NCI-H146 treated with DMSO at 0.1 percent for 48 hours (cell line): ENCODE measurements at regions not wholly inside any gene's neighbourhood (a gene's known extent, or its start where the extent isn't known, plus 50 kb on each side); places are given as distances from the start of the nearest gene placed in this dataset.
"Not testable (repeated sequence)": the region's sequence is repeated elsewhere in the genome, so short reads cannot be mapped to it uniquely, and the experiment has no call there.

Experiments
- DNase-seq: peaks from one replicate; lab custom pipeline; 2025; ENCODE audit not compliant: unreplicated experiment; lab: John Stamatoyannopoulos, UW

DNA sequence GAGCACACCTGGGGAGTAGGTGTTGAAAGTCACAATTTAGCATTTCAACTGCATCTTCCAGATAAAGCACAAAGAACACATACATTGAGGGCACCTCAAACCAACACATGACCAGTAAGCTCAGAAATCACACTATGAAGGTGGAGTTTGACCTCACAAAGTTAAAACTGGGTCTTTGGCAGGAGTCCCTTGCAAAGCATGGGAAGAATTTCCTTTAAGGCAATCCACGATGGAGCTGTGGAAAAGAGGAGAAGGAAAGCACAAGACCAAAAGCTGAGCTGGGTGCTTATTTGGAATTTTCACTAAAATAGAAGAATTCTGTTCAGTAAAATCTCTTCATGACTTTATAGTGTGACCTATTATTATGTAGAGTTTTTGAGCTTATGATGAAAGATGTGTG lies 212.9 kb upstream of the APCDD1 start:
- no peak for DNase-seq

DNA sequence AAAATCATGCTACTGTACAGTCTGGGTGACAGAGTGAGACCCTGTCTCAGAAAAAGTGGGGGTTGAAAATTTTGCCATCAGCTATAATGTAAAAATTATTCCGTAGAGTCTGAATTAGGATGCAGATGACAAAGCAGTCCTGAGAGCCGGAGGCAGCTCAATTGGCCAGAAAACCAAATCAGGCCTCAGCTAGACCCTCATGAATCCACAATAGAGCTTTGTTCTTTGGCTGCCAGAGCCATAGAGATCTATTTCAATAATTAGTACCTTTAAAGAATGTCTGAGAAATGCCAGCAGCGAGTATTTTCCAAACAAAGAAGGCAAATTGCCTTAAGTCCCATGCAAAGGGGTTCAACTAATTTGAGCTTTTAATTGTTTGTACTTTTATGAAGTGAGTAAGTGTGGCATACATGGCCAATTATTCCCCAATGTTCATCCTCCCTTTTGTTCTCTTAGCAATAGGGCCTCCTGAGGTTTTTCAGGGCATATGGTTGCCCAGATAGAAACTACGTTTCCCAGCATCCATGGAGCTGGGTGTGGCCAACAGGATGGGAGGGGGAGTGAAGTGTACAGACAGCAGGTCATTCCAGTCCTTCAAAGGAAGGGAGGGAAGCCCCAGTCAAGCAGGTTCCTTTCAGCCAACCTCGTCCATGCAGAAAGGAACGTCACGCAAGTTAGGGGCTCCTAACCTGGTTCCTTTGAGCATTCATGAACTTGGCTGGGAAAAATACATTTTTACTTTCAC lies 211.3 kb upstream of the APCDD1 start:
- DNase-seq, result peak; percentile 21

DNA sequence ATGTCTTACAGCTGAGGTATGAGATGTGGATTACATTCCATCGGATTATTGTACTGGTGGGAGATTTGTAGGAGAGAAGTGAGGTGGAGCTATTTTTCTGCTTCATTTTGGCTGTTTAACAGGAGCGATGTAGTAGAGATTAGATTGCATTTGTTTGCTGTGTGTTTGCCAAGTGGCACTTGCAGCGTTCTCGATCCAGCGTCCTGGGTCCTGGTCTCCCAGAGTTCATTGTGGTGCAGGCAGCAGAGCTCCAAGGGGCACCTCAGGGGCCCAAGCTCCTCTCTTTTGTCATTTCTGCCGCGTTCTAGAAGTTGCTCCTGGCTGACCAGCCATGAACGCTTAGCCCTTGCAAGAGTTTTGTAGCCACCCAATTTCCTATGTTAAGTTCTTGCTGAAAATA lies 210.1 kb upstream of the APCDD1 start:
- DNase-seq, result no peak

DNA sequence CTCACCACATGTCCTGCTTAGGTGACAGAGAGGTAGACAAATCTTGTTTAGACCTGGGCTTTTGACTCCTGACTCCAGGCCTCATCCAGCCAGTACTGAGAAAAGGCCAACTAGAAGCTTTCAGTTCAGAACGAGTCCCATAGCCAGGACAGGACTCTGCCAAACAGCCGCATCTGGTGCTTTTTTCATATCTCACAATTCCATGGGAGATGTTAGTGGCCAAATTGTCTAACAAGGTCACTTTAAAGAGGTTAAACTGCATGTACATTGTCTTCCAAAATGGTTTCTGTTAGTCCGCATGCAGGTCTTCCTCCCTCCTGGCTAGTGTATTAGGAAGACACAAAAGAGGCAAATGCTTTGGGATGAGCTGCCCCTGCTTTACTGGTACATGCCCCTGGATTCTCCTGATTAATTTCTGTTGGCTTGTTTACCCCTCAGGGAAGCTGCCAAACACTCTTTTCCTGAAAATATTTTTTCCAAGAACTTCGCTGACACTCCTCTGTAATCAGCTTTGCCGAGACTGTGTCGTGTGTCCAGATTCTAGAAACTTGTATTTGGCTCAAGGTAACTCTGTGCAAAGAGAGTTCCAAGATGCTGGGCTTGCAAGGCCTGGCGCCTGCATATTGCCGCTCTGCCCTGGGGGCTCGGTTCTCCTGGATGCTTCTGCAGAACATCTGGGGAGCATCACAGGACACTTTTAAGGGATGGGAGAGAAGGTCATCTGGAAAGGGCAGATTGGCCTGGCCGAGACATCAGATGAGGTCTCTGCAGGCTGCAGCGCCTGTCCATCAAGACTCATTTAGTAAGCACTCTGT lies 209.2 kb upstream of the APCDD1 start:
- no peak for DNase-seq

DNA sequence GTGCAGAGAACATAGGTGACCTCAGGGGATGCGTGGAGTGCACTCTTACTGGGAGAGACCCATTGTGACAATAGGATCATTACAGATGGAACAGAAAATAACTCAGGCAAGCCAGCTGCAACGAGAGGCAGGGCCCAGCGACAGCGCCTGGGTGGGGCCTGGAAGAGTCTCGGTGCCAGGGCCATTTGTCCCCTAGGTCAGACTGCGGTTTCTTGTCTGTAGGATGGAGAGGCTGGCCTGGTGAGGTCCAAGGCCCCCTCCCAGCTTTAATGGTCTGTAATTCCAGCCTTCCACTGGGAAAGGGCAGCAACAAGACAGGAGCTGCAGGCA lies 208.6 kb upstream of the APCDD1 start:
- DNase-seq, result no peak

DNA sequence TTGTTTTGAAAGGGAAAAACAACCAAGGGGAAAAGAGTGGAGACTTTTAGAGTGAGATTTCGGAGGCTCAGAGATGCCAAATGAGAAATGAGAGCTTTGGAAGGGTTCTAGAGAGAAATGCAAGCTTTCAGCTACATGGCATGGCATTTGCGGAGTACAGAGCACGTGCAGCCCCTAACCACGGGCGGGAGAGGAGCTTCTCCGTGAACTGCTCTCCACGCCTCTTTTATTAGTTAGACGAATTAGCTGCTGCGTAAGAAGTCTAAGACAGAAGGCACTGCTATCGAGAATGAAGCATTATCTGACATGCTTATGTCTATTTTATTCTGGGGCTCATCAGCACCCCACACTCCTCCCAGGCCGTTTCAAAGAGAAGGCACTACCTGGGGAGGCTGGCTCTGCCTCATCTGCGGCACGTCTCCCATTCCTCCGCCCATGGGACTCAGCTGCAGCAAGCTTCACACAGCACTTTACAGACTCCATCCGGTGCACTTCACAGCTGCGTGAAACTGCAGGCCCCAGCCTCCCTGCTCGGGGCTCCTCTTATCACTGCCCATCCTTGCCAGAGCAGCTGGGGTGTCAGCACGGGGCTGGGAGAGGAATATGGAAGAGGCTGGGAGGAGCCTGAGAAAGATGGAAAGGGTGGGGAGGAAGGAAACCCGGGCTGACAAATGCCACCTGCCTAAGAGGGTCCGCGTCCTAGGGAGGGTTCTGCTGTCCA lies 207.3 kb upstream of the APCDD1 start:
- no peak for DNase-seq

DNA sequence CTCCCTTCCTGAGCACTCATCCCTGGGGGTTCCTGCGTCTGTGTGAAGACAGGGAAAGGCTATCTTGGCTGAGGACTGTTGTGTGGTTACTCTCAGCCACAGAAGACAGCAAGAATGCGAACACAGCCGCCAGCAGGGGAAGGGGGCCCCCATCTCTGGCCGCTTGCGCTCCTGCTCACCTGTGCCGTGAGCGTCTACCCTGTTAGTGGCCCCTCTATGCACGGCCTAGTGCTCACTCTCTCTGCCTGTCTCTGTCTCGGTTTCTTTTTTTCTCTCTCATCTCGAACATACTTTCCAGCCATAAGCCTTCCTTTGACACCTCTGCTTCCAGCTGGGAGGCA lies 206.7 kb upstream of the APCDD1 start:
- no peak for DNase-seq

DNA sequence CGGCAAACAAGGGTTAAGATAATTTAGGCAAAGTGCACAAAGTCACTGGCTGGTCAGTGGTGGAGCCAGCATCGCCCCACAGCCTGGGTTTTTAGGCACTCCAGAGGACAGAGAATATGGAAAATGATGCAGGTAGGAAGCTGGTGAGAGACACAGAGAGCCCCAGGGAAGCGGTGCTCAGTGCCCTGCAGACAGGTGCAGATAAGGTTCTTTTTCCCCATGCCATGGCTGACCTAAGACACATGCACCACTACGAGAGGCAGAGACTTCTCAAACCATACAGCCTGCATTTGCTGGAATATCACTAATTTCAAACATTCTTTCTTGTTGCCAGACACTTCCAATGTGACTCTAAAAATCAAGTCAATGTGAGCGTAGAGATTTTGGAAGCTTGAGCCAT lies 205.7 kb upstream of the APCDD1 start:
- DNase-seq, result no peak

DNA sequence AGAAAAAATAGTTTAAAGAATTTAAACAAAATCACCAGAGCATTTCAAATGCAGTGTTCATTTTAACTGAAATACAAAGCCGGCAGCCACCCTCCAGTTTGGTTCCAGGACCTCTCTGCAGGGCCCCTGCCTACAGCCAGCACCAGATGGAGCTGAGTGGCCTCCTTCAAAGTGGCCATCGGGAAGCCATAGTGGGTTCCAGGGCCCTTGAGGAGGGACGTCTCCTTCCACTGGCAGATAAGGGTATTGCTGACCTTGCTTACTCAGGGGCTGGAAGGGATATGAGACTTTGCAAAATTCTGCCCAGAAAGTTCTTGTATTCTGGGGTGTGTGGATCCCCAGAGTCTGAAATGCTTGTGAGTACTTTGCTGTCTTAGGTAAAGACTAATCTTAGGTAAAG lies 205.2 kb upstream of the APCDD1 start:
- no peak for DNase-seq

DNA sequence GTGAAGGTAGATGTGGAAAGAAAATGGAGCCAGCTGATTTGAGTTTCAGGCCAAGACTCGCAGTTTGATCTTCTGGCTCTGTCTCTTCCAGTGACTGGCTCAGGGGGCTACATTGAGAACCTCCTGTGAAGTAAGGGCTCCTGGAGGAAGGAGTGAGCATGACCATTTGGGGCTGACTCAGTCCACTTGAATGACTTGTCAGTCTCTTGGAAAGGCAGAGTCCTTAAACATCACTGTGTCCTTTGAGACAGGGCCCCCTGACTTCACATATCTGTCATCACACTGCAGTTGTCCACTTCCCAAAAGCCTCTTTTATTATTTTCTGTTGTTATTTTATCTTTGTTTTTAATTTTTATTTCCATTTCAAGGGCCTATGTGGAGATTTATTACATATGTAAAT lies 204.6 kb upstream of the APCDD1 start:
- DNase-seq, result no peak

DNA sequence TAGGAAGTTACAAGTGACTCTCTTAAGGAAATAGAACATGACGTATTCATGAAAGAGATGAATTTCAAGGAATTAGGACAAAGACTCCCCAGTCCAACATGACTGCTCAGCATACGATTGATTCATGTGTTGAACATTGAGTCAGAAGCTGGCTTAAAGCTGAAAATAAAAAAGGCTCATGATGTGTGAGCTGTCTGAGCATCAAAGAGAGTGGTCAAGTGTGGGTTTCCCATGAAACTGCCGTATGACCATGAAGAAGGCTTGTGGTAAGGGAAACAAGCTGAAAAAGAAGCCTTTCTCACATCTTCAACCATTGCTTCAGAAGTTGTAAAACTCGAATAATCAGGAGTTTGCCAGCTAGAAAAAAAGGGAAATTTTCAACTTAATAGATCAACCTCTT lies 201.9 kb upstream of the APCDD1 start:
- no peak for DNase-seq

DNA sequence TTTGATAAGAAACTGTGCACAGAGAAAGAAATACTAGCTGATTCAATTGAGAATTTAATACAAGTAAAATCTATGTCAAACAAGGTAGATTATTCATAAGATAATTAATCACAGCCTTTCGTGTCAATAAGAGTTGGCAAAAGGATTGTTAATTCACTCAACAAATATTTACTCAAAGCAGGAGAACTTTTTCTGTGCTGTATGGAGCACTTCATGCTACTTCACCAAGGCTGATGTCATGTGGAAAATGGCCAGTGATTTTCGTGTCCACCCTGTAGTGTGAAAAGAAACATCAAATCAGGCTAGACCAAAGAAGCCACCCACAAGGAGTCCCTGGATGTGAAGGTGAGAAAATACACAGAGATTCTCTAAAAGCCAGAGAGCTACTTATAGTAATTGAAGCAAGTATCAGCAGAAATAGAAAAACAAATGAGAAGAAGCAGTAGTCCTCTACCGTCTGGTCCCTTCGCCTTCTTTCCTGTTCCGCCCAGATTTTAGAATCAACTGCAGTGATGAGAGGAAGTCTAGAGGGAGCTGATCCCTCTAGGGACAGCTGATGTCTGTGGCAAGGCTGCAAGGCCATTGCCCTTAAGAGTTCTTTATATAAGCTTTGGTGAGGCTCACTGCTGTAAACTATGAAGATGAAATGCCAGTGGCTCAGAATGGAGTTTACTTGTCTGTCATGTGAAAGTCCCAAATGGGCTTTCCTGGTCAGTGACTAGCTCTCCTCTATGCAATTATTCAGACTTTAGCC lies 201.3 kb upstream of the APCDD1 start:
- DNase-seq, result no peak

DNA sequence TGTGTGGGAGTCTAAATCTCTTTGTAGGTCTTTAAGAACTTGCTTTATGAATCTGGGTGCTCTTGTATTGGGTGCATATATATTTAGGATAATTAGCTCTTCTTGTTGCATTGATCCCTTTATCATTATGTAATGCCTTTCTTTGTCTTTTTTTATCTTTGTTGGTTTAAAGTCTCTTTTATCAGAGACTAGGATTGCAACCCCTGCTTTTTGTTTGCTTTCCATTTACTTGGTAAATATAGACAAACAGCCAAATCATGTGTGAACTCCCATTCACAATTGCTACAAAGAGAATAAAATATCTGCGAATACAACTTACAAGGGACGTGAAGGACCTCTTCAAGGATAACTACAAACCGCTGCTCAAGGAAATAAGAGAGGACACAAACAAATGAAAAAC lies 198.2 kb upstream of the APCDD1 start:
- not testable (repeated sequence) for DNase-seq

DNA sequence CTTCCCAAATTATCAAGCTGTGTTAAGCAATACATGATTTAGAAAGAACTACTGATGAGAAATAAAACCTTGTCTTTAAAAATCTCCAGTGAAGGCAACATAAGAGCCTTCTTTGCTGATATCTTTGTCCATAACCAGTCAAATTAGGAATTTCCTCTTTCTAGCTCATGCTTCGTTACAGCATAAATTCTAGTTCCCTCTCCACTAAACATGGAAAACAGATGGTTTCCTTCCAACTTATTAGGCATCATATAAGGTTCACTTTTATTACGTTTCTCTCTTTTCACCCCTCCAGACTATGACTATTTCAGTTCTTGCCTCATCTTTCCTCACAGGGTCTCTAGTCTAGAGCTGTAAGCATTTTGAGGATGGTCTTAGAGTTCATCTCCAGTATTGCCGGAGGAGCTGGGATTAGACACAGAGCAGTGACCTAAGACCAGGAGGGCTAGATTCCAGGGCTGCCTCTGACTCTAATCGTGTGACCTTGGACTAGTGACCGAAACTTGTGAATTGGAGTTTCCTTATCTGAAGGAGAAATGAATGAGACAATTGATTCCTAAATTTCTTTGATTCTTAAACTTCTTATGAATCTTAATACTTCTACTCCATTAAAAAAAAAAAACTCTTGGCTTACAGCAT lies 195.5 kb upstream of the APCDD1 start:
- no peak for DNase-seq

DNA sequence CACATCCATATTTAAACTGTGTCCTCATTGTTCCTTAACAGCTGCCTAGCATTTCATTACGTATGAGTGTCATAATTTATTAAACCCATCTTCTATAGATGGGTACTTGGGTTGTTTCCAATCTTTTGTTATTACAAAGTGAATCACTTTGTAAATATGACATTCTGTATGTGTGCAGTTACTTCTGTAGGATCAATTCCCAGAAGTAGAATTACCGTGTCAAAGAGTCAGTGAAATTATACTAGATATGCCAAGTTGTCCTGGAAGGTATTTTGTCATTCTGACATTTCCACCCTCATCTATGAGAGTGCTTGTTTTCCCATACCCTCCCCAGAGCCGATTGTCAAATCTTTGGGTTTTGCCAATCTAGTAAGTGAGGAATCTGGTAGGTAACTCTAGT lies 194.5 kb upstream of the APCDD1 start:
- no peak for DNase-seq

DNA sequence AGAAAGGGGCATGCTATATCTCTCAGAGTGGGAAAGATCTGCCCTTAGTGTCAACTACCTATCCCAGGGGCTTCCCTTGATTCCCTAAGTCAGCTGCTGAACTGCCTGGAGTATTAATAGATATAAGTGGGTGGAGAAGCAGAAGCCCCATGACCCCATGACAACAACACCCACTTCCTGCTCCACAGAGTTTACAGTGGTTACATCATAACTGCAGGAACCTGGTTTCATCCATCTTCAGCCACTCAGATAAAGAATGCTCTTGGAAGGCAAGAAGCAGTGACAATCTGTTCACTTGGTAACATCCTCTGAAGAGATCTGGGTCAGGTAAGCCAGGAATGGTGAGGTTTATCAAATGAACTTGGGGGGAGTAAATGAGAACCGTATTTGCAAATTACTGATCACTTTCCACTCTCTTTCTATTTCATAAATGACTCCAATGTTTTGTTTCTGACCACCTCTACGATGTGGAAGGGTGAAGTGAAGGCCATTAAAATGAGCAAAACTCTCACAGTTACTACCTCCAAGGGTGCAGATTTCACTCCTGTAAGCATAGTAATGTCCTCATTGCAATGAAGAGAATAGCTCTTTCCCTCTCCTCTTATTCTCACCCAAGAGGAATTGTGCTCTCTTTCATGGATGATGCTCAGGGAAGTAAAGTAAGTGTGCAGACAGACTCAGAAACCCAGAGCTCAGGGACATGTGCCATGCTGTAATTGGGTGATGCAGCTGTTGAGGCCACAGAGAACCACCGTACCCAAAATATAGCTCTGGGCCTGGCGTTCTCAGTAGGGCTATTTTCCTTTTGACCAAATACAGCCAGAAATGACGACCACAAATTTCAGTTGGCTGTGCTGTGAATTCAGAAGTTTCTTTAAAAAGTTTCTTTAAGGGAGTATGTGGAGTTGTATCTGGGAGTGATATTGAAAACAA lies 192.8 kb upstream of the APCDD1 start:
- DNase-seq, result no peak

DNA sequence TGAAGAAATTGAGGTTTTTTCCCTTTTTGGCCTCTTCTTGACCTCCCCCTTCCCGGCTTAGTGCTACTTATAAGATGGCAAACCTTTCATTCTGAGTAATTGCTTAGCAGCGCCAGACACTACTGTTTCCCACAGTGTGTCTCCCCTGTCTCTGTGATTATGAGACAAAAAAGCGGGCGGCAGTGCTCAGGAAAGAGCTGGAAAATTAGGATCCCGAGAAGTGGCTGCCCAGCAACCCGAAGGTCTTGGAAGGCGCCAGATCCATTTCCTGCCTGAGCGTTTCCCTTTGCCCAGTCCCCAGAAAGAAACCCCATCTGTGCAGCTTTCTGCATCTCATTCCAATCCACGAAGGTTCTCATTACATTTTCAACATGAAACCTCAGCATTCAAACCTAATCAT lies 191.9 kb upstream of the APCDD1 start:
- no peak for DNase-seq

DNA sequence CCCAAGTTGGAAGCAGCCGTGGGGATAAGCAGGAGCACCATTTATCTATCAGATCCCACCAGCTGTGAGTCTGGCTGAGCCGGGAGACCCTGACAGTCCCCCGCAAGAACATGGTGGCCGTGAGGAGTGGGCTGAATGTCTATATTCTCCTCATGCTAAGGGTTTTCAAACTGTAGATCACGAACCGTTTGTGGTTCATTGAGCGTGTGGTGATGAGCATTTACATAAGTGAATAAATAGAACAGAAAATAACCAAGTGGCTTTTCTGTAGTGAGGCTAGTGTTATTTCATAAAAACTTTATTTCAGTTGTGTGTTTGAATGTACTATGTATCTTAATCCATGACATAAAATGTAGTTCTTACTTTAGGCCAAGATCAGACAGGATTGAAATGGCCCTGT lies 190.2 kb upstream of the APCDD1 start:
- no peak for DNase-seq

DNA sequence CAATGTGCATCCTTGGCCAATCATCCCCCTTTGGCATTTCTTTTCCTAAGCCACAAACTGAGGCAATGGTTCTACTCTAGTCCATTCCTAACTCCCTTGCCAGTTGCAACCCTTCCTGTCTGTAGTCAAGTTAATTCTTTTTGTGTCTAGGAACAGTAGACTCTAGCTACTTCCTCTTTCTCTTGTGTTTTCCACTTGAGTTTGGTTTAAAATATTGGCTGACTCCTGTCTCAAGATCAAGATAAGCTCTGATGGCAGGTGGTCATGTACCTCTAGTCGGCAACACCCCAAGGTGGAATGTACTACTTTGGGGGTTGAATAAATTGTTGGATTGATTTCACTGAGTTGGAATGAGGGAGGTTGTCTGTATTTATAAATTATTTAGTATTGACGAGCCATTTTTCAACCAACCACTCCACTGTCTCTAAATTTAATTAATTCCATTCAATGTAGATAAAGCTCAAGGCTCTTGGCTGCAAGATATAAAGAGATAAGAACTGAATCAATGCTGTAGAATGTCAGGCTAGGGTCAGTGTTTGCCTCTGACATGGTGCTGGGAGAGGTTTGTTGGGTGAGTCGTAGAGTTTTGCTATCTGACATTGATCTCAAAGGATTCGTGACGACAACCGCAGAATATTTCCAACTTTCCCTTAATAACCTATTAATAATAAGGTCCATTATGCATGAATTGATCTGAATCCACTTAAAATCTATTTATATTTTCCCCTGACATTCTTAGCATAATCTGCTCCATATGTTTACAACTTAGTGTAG lies 188.7 kb upstream of the APCDD1 start:
- no peak for DNase-seq

DNA sequence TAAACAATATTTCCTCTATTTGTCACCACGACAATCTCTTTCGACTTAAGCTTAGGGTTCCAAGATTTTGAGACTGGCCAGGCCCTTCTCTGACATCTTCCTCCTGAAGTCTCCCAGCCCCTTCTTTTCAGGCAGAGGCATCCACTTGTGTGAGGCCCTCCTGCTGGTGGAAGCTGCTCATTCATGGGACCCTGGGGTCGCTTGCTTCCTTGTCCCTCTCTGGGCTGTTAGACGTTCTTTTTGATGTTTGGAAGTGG lies 188.2 kb upstream of the APCDD1 start:
- DNase-seq, result no peak
